ENCODE measurements at regions not wholly inside any gene's neighbourhood (a gene's known extent, or its start where the extent isn't known, plus 50 kb on each side); places are given as distances from the start of the nearest gene placed in this dataset.

GRCh38 chr1:88324899-88325298, 359.2 kb upstream of the PKN2 start:
- TF ChIP-seq EGR1 (IDR thresholded peaks at IDR 0.05; ENCODE audit: low read depth in 2 of 2) (no peak), RXRA (IDR thresholded peaks at IDR 0.05) (no peak), HNF4A (conservative IDR thresholded peaks at IDR 0.05) (no peak), ATF3 (IDR thresholded peaks at IDR 0.05) (no peak), REST (IDR thresholded peaks at IDR 0.05) (no peak), GABPA (IDR thresholded peaks at IDR 0.05 in 1 of 2, conservative IDR thresholded peaks at IDR 0.05 in 1 of 2) (no peak)
- H3K4me1 ChIP-seq (ENCODE audit: control insufficient read depth in 4 of 4, insufficient read depth in 4 of 4, low read length in 3 of 4) = no peaks in the 10 kb centered on the region
- no peaks in the 10 kb centered on the region for H3K9me3 ChIP-seq (ENCODE audit: control insufficient read depth in 4 of 4, low read length in 3 of 4)
- WGBS = 93% methylated on average over 3 of the region's 3 CpGs
- DNase-seq (ENCODE audit: low spot score) = no peak
- no peaks in the 10 kb centered on the region for H3K36me3 ChIP-seq (ENCODE audit: control insufficient read depth in 4 of 4, insufficient read depth in 3 of 4, low read depth in 1 of 4, low read length in 3 of 4)
- no peaks in the 10 kb centered on the region for H3K27me3 ChIP-seq (ENCODE audit: control insufficient read depth in 4 of 4, insufficient read depth in 4 of 4, low read length in 3 of 4)
- no peak overlapping the region for H3K9ac ChIP-seq (ENCODE audit: low read depth in 1 of 2, low read length in 2 of 2)
- no peak overlapping the region for H3K27ac ChIP-seq (ENCODE audit: low read depth in 1 of 2, low read length in 2 of 2)
- no peak overlapping the region for H3K4me3 ChIP-seq (ENCODE audit: low read depth in 1 of 3, low read length in 3 of 3)

GRCh38 chr1:88327391-88328267, 356.4 kb upstream of the PKN2 start:
- TF ChIP-seq REST (IDR thresholded peaks at IDR 0.05) (no peak), SP1 (IDR thresholded peaks at IDR 0.05) (peak; percentile 25), GABPA (IDR thresholded peaks at IDR 0.05 in 1 of 2, conservative IDR thresholded peaks at IDR 0.05 in 1 of 2) (peak in 1 of 2 donors; percentile 14), NR2F2 (IDR thresholded peaks at IDR 0.05) (no peak), FOXA1 (IDR thresholded peaks at IDR 0.05) (no peak), JUND (IDR thresholded peaks at IDR 0.05) (peak; percentile 91 to 95), RAD21 (IDR thresholded peaks at IDR 0.05) (no peak), YY1 (IDR thresholded peaks at IDR 0.05) (no peak), TAF1 (conservative IDR thresholded peaks at IDR 0.05) (no peak), ZBTB33 (IDR thresholded peaks at IDR 0.05) (no peak), ATF3 (IDR thresholded peaks at IDR 0.05) (no peak), HNF4G (IDR thresholded peaks at IDR 0.05) (no peak), EGR1 (IDR thresholded peaks at IDR 0.05; ENCODE audit: low read depth in 2 of 2) (no peak), CTCF (IDR thresholded peaks at IDR 0.05; ENCODE audit: low read depth, low read length, missing input control) (no peak)
- DNase-seq (ENCODE audit: low spot score) = no peak
- no peaks in the 10 kb centered on the region for H3K9me3 ChIP-seq (ENCODE audit: control insufficient read depth in 4 of 4, low read length in 3 of 4)
- H3K27me3 ChIP-seq (ENCODE audit: control insufficient read depth in 4 of 4, insufficient read depth in 4 of 4, low read length in 3 of 4) = no peaks in the 10 kb centered on the region
- no peaks in the 10 kb centered on the region for H3K36me3 ChIP-seq (ENCODE audit: control insufficient read depth in 4 of 4, insufficient read depth in 3 of 4, low read depth in 1 of 4, low read length in 3 of 4)
- H3K27ac ChIP-seq (ENCODE audit: low read depth in 1 of 2, low read length in 2 of 2) = peak overlapping the region; percentile 19 to 44
- 72% methylated on average over 5 of the region's 5 CpGs for WGBS
- H3K9ac ChIP-seq (ENCODE audit: low read depth in 1 of 2, low read length in 2 of 2) = no peak overlapping the region
- no peak overlapping the region for H3K4me3 ChIP-seq (ENCODE audit: low read depth in 1 of 3, low read length in 3 of 3)
- no peaks in the 10 kb centered on the region for H3K4me1 ChIP-seq (ENCODE audit: control insufficient read depth in 4 of 4, insufficient read depth in 4 of 4, low read length in 3 of 4)
